Body of pancreas (tissue), 4 donors: ENCODE measurements at regions not wholly inside any gene's neighbourhood (a gene's known extent, or its start where the extent isn't known, plus 50 kb on each side); places are given as distances from the start of the nearest gene placed in this dataset.

Experiments used
- ATAC-seq: fragments of 150-250 bp; one replicate; pipeline ENCODE4 v1.9.1; 2016
- DNase-seq, 4 donors: peaks; one replicate each; pipeline ENCODE4 v3.0.0-alpha.2; 2019
- H3K27ac ChIP-seq, 4 donors: fragments of 200-600 bp; sonication (generic); 1 replicate in 3 of 4; 2 replicates in 1 of 4; pipeline versions ENCODE4 v1.5.1 to v1.6.1; 2016 to 2019; ENCODE audit warnings: mild to moderate bottlenecking in 1 of 4, mixed read lengths in 1 of 4, moderate library complexity in 1 of 4
- H3K27me3 ChIP-seq, 2 donors: fragments of 200-600 bp; sonication (generic); one replicate each; pipeline ENCODE4 v1.6.0; 2016; ENCODE audit warnings: mild to moderate bottlenecking in 1 of 2
- H3K36me3 ChIP-seq, 2 donors: fragments of 200-600 bp; sonication (generic); replicated peaks in 1 of 2; 2 replicates each; pipeline ENCODE4 v1.5.1; 2016; ENCODE audit warnings: low read depth in 2 of 2; ENCODE audit not compliant: insufficient read depth in 1 of 2
- H3K4me1 ChIP-seq: fragments of 200-600 bp; sonication (generic); one replicate; pipeline ENCODE4 v1.6.0; 2016
- H3K4me3 ChIP-seq, 2 donors: fragments of 200-600 bp; sonication (generic); 1 replicate in 1 of 2; 2 replicates in 1 of 2; pipeline ENCODE4 v1.5.1; 2016 to 2019
- H3K9me3 ChIP-seq, 3 donors: fragments of 200-600 bp; sonication (generic); 1 replicate in 2 of 3; 2 replicates in 1 of 3; pipeline ENCODE4 v1.5.1; 2016
- CTCF ChIP-seq, 7 experiments: fragments of 450-650 bp in 4 of 7; fragments of 200-600 bp in 3 of 7; sonication (generic) in 3 of 7; IDR thresholded peaks; one replicate each; pipeline ENCODE4 v1.5.1; 2016 to 2019; ENCODE audit warnings: antibody characterized with exemption in 7 of 7
- POLR2A ChIP-seq, 3 donors: fragments of 450-650 bp; IDR thresholded peaks; one replicate each; pipeline ENCODE4 v1.6.1; 2016; ENCODE audit warnings: antibody characterized with exemption in 3 of 3, mild to moderate bottlenecking in 2 of 3
- WGBS, 2 donors: methylation state at CpG; one replicate each; pipeline ENCODE4 v1.1.5; 2017; 5-methylcytosine and 5-hydroxymethylcytosine counted together
- intact Hi-C: fragments of 100-400 bp; cut with DNase I; formaldehyde crosslinking; loops from one replicate; pipeline ENCODE4 v1.15.1; 2023

GRCh38 chr14:48454887-48455286 lies 779.5 kb upstream of the MDGA2 start:
- H3K4me3 ChIP-seq: no peak overlapping the region
- 72 to 74% methylated on average over 2 of the region's 2 CpGs for WGBS, 2 donors
- H3K36me3 ChIP-seq: no peaks in the 10 kb centered on the region
- ATAC-seq (no peak), DNase-seq (no peak)
- no peak for TF ChIP-seq POLR2A (IDR thresholded peaks at IDR 0.05)
- TF ChIP-seq CTCF (IDR thresholded peaks at IDR 0.05): no peak
- intact Hi-C loops: no loop called here
- H3K9me3 ChIP-seq: no peaks in the 10 kb centered on the region
- no peak overlapping the region for H3K27ac ChIP-seq
- H3K27me3 ChIP-seq: no peaks in the 10 kb centered on the region
- H3K4me1 ChIP-seq: no peaks in the 10 kb centered on the region

GRCh38 chr14:48452437-48452995 lies 777.1 kb upstream of the MDGA2 start:
- DNase-seq (no peak), ATAC-seq (no peak)
- no peaks in the 10 kb centered on the region for H3K9me3 ChIP-seq
- H3K27me3 ChIP-seq: no peaks in the 10 kb centered on the region
- no peak overlapping the region for H3K27ac ChIP-seq
- no peaks in the 10 kb centered on the region for H3K4me1 ChIP-seq
- 63 to 75% methylated on average over 2 of the region's 2 CpGs for WGBS, 2 donors
- H3K36me3 ChIP-seq: no peaks in the 10 kb centered on the region
- intact Hi-C loops: no loop called here
- TF ChIP-seq POLR2A (IDR thresholded peaks at IDR 0.05): no peak
- TF ChIP-seq CTCF (IDR thresholded peaks at IDR 0.05): no peak
- no peak overlapping the region for H3K4me3 ChIP-seq

- Histone ChIP-seq H3K4me1 (no peaks in the 10 kb centered on the region), H3K4me3 (no peak overlapping the region), H3K27me3 (no peaks in the 10 kb centered on the region), H3K27ac (no peak overlapping the region), H3K9me3 (no peaks in the 10 kb centered on the region), H3K36me3 (no peaks in the 10 kb centered on the region)
- DNase-seq (no peak), ATAC-seq (no peak)
- 52 to 57% methylated on average over 2 of the region's 2 CpGs for WGBS, 2 donors
- no peak for TF ChIP-seq CTCF (IDR thresholded peaks at IDR 0.05)
- no peak for TF ChIP-seq POLR2A (IDR thresholded peaks at IDR 0.05)
- intact Hi-C loops: no loop called here
Measured at GRCh38 chr14:48435221-48435620, 759.8 kb upstream of the MDGA2 start.

- H3K27me3 ChIP-seq: no peaks in the 10 kb centered on the region
- 65% methylated on average over 4 to 5 of the region's 5 CpGs for WGBS, 2 donors
- no peaks in the 10 kb centered on the region for H3K9me3 ChIP-seq
- H3K4me3 ChIP-seq: no peak overlapping the region
- intact Hi-C loops: no loop called here
- ATAC-seq (no peak), DNase-seq (no peak)
- H3K27ac ChIP-seq: no peak overlapping the region
- no peak for TF ChIP-seq CTCF (IDR thresholded peaks at IDR 0.05)
- TF ChIP-seq POLR2A (IDR thresholded peaks at IDR 0.05): no peak
- no peaks in the 10 kb centered on the region for H3K4me1 ChIP-seq
- H3K36me3 ChIP-seq: no peaks in the 10 kb centered on the region
Measured at GRCh38 chr14:48430805-48431204, 755.4 kb upstream of the MDGA2 start.

GRCh38 chr14:48429512-48429911 lies 754.1 kb upstream of the MDGA2 start:
- no peaks in the 10 kb centered on the region for H3K9me3 ChIP-seq
- H3K27ac ChIP-seq: no peak overlapping the region
- no peaks in the 10 kb centered on the region for H3K27me3 ChIP-seq
- no peaks in the 10 kb centered on the region for H3K4me1 ChIP-seq
- 28 to 46% methylated on average over 2 of the region's 2 CpGs for WGBS, 2 donors
- TF ChIP-seq CTCF (IDR thresholded peaks at IDR 0.05): no peak
- no peak for TF ChIP-seq POLR2A (IDR thresholded peaks at IDR 0.05)
- ATAC-seq: no peak
- no peaks in the 10 kb centered on the region for H3K36me3 ChIP-seq
- H3K4me3 ChIP-seq: no peak overlapping the region
- intact Hi-C loops: no loop called here
- no peak for DNase-seq
